ENCODE measurements at regions not wholly inside any gene's neighbourhood (a gene's known extent, or its start where the extent isn't known, plus 50 kb on each side); places are given as distances from the start of the nearest gene placed in this dataset.

DNA sequence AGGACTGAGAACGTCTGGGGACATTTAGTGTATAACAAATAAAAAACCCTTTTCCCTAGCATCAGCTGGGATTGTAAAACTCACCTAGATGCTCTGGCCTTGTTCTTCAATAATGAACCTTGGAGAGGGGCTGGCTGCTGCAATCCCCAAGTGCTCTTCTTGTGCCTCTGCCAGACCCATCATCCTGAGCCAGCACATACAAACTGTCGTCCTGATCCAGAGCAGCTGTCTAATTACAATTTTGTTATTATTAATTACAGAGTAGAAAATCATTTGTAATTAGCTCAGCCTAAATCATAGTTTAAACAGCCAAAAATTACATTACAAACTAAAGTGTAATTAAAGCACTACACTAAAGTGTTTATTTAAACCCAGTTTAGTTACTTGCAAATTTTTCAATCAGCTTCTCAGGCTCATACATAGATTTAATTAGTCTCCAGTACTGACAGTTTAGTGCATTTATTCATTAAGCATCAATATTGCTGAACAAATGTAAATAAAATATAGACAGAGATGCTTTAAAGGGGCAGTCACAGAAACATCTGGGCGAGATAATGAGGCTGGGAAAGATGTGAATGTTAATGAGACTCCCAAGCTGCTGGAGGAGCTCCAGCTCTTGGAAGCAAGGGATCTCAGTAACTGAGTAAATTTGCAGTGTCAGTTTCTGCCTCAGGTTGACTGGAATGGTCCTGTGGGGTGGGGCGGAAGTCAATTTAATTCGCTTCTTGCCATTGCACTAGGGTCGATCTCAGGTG is 632.3 kb upstream of the TLE4 start:
- no peak for TF ChIP-seq GATA2 (IDR thresholded peaks at IDR 0.05; ENCODE audit: low read depth, low read length)
- TF ChIP-seq GATA3 (IDR thresholded peaks at IDR 0.05; ENCODE audit: low read depth, low read length) = no peak

All from SH-SY5Y (cell line).